Thyroid gland (tissue), 4 donors: ENCODE measurements at regions not wholly inside any gene's neighbourhood (a gene's known extent, or its start where the extent isn't known, plus 50 kb on each side); places are given as distances from the start of the nearest gene placed in this dataset.

Experiments
- DNase-seq, 2 donors: peaks; one replicate each; pipeline ENCODE4 v3.0.0-alpha.2; 2019
- H3K27ac ChIP-seq, 3 donors: fragments of 200-600 bp; sonication (generic); 1 replicate in 2 of 3; 2 replicates in 1 of 3; pipeline ENCODE4 v1.5.1; 2016 to 2019; ENCODE audit warnings: mild to moderate bottlenecking in 1 of 3, moderate library complexity in 1 of 3
- H3K27me3 ChIP-seq: fragments of 200-600 bp; sonication (generic); one replicate; pipeline ENCODE4 v1.5.1; 2019
- H3K36me3 ChIP-seq, 2 donors: fragments of 200-600 bp; sonication (generic); one replicate each; pipeline ENCODE4 v1.5.1; 2016 to 2019
- H3K4me1 ChIP-seq, 2 donors: fragments of 200-600 bp; sonication (generic); one replicate each; pipeline ENCODE4 v1.5.1; 2017 to 2019
- H3K4me3 ChIP-seq, 3 donors: fragments of 200-600 bp; sonication (generic); replicated peaks in 1 of 3; 1 replicate in 2 of 3; 2 replicates in 1 of 3; pipeline ENCODE4 v1.5.1; 2016; ENCODE audit warnings: mild to moderate bottlenecking in 1 of 3
- H3K9me3 ChIP-seq: fragments of 200-600 bp; sonication (generic); one replicate; pipeline ENCODE4 v1.5.1; 2017
- POLR2A ChIP-seq, 2 donors: fragments of 450-650 bp; IDR thresholded peaks; one replicate each; pipeline ENCODE4 v1.6.1; 2017; ENCODE audit warnings: antibody characterized with exemption in 2 of 2, mild to moderate bottlenecking in 2 of 2, moderate library complexity in 1 of 2
- WGBS, 2 donors: methylation state at CpG; one replicate each; pipeline ENCODE4 v1.1.5; 2017; 5-methylcytosine and 5-hydroxymethylcytosine counted together
- intact Hi-C: fragments of 100-400 bp; cut with DNase I; formaldehyde crosslinking; loops from one replicate; pipeline ENCODE4 v1.15.1; 2023
- TF ChIP-seq, protein P1 (sequence below), 6 experiments: fragments of 200-600 bp in 3 of 6; fragments of 450-650 bp in 3 of 6; sonication (generic) in 3 of 6; IDR thresholded peaks; one replicate each; pipeline ENCODE4 v1.5.1; 2016 to 2019; ENCODE audit warnings: antibody characterized with exemption in 6 of 6, mild to moderate bottlenecking in 2 of 6, inconsistent platforms in 1 of 6, moderate library complexity in 1 of 6

DNA sequence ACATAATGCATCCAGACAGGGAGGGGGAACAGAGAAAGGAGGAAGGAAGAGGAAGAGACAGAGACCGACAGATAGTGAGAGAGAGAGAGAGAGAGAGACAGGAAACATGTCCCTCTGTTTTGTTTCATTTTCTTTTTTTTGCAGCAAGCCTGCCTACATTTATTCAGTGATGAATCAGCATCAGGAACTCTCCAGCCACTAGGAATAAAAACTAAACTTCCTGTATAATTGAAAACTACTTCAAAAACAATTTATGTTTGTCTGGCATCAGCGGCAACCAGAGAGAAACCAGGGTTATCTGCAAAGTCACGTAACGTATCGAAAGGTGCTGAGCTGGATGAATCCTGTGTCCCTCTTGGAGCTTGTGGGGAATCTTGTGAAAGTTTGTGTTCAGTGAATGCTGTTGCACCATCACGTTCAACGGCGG, 148.6 kb upstream of the SOX21 start:
- intact Hi-C loops: no loop called here
- WGBS, 2 donors: 45 to 54% methylated on average over 8 of the region's 8 CpGs
- no peaks in the 10 kb centered on the region for H3K9me3 ChIP-seq
- TF ChIP-seq, protein P1, sequence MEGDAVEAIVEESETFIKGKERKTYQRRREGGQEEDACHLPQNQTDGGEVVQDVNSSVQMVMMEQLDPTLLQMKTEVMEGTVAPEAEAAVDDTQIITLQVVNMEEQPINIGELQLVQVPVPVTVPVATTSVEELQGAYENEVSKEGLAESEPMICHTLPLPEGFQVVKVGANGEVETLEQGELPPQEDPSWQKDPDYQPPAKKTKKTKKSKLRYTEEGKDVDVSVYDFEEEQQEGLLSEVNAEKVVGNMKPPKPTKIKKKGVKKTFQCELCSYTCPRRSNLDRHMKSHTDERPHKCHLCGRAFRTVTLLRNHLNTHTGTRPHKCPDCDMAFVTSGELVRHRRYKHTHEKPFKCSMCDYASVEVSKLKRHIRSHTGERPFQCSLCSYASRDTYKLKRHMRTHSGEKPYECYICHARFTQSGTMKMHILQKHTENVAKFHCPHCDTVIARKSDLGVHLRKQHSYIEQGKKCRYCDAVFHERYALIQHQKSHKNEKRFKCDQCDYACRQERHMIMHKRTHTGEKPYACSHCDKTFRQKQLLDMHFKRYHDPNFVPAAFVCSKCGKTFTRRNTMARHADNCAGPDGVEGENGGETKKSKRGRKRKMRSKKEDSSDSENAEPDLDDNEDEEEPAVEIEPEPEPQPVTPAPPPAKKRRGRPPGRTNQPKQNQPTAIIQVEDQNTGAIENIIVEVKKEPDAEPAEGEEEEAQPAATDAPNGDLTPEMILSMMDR (IDR thresholded peaks at IDR 0.05): no peak
- TF ChIP-seq POLR2A (IDR thresholded peaks at IDR 0.05): no peak
- H3K4me3 ChIP-seq: no peak overlapping the region
- H3K36me3 ChIP-seq: no peaks in the 10 kb centered on the region
- H3K27ac ChIP-seq: peak overlapping the region in 1 of 3 donors; percentile 13
- no peaks in the 10 kb centered on the region for H3K27me3 ChIP-seq
- H3K4me1 ChIP-seq: peaks cover 0 to 6% of the 10 kb centered on the region in 2 donors
- DNase-seq: no peak

DNA sequence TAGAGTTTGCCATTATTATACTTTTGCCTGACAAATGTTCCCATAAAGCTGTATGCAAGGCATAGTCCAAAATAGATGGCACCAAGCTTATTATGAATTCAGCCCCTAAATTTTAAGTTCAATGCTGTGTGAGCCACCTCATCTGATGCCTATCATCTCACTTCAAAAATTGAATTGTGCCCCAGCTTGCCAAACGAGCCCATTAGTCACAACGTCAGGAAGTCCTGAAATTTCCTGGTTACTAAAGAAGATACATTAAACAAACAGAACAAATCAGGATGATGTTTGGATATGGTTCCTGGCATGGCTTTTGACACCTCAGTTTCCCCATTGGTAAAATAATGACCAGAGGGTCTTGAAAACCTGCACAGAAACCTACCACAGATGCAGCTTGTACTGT, 147.5 kb upstream of the SOX21 start:
- Histone ChIP-seq H3K27me3 (no peaks in the 10 kb centered on the region), H3K27ac (no peak overlapping the region), H3K4me3 (no peak overlapping the region), H3K4me1 (peaks cover 0 to 6% of the 10 kb centered on the region in 2 donors), H3K9me3 (no peaks in the 10 kb centered on the region), H3K36me3 (no peaks in the 10 kb centered on the region)
- TF ChIP-seq, protein P1 (IDR thresholded peaks at IDR 0.05): no peak
- TF ChIP-seq POLR2A (IDR thresholded peaks at IDR 0.05): no peak
- DNase-seq: no peak
- WGBS, 2 donors: 72 to 74% methylated on average over 2 of the region's 2 CpGs
- intact Hi-C loops: no loop called here

DNA sequence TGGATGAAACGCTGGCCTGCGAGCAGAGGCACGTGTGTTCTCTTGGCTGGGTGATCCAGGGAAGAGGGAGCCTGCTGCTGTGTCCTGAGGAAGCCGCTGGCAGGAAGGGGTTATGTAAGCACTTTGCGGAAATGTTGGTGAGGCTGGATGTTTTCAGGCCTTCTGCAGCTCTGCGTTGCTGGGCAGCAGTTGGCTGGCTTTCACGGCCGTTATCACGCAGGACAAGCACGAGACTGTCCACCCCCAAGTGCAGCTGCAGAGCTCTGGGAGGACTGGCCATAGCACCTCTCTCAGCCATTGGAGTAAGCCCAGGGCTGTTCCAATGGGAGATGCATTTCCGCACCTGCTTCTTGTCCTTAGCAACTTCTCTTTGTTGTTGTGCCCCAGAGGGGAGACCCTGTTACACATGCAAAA, 146.9 kb upstream of the SOX21 start:
- WGBS, 2 donors: 53 to 72% methylated on average over 7 to 8 of the region's 11 CpGs
- Histone ChIP-seq H3K4me1 (peaks cover 0 to 6% of the 10 kb centered on the region in 2 donors), H3K9me3 (no peaks in the 10 kb centered on the region), H3K27ac (no peak overlapping the region), H3K36me3 (no peaks in the 10 kb centered on the region), H3K4me3 (no peak overlapping the region), H3K27me3 (no peaks in the 10 kb centered on the region)
- intact Hi-C loops: no loop called here
- TF ChIP-seq POLR2A (IDR thresholded peaks at IDR 0.05): no peak
- TF ChIP-seq, protein P1 (IDR thresholded peaks at IDR 0.05): no peak
- peak; percentile 30 to 37 for DNase-seq

DNA sequence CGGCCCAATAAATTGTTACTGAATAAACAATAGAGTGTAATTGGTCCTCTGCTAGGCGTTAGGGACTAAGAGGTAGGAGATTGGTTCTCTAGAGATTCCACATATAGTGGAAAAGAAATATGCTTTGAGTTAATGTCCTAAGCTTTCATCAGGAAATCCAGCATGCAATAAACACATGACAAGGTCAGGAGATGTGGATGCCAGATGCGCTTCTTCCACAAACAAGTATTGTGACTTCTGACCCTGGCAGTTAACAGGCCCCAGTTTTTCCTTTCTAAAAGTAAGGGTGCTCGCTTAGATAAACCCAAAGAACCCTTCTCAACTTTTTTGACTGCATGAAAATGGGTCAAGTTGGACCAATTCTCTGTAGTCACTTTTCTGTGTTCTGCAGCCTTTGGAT, 146.5 kb upstream of the SOX21 start:
- no peak overlapping the region for H3K4me3 ChIP-seq
- H3K4me1 ChIP-seq: peaks cover 0 to 6% of the 10 kb centered on the region in 2 donors
- no peaks in the 10 kb centered on the region for H3K9me3 ChIP-seq
- H3K27ac ChIP-seq: peak overlapping the region in 1 of 3 donors; percentile 24
- intact Hi-C loops: no loop called here
- no peak for DNase-seq
- no peaks in the 10 kb centered on the region for H3K36me3 ChIP-seq
- no peak for TF ChIP-seq POLR2A (IDR thresholded peaks at IDR 0.05)
- TF ChIP-seq, protein P1 (IDR thresholded peaks at IDR 0.05): no peak
- WGBS, 2 donors: 72 to 79% methylated on average over 4 of the region's 4 CpGs
- no peaks in the 10 kb centered on the region for H3K27me3 ChIP-seq

DNA sequence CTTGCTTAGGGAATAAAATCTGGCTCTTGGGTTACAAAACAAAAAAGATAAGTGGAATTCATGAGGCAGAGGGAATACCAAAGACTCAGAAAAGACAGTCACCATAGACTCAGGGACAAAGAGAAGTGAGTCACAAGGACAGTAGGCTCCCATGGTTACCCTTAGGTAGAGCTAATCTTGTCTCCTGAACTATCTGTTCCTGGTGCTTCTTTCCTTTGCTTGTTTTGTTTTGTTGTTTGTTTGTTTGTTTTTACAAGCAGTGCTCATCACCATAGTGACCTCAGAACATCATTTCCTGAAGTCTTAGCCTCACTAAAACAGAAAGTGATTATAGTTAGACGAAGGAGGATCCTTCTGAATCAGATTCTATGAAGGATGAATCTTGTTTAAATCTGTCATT, 142.3 kb upstream of the SOX21 start:
- H3K27ac ChIP-seq: no peak overlapping the region
- no peak for TF ChIP-seq POLR2A (IDR thresholded peaks at IDR 0.05)
- TF ChIP-seq, protein P1 (IDR thresholded peaks at IDR 0.05): no peak
- no peaks in the 10 kb centered on the region for H3K9me3 ChIP-seq
- H3K27me3 ChIP-seq: no peaks in the 10 kb centered on the region
- 80% methylated on average over 1 of the region's 1 CpG for WGBS, 2 donors
- DNase-seq: no peak
- intact Hi-C loops: no loop called here
- no peak overlapping the region for H3K4me3 ChIP-seq
- no peaks in the 10 kb centered on the region for H3K36me3 ChIP-seq
- no peaks in the 10 kb centered on the region for H3K4me1 ChIP-seq
